Gastrocnemius medialis (tissue), 4 donors: ENCODE measurements at regions not wholly inside any gene's neighbourhood (a gene's known extent, or its start where the extent isn't known, plus 50 kb on each side); places are given as distances from the start of the nearest gene placed in this dataset.

Experiments used
- ATAC-seq, 2 donors: fragments of 150-250 bp; one replicate each; pipeline ENCODE4 v1.9.1; 2016
- DNase-seq, 2 donors: peaks; one replicate each; pipeline ENCODE4 v3.0.0-alpha.2; 2019
- H3K27ac ChIP-seq, 4 donors: fragments of 200-600 bp; sonication (generic); 1 replicate in 1 of 4; 2 replicates in 3 of 4; pipeline ENCODE4 v1.5.1; 2016 to 2018; ENCODE audit warnings: mild to moderate bottlenecking in 2 of 4, moderate library complexity in 1 of 4
- H3K27me3 ChIP-seq, 3 donors: fragments of 200-600 bp; sonication (generic) in 2 of 3; 1 replicate in 1 of 3; 2 replicates in 2 of 3; pipeline versions ENCODE4 v1.5.1 to v1.6.0; 2016 to 2019; ENCODE audit warnings: mild to moderate bottlenecking in 1 of 3, moderate library complexity in 1 of 3
- H3K36me3 ChIP-seq, 2 donors: fragments of 200-600 bp; sonication (generic) in 1 of 2; one replicate each; pipeline ENCODE4 v1.5.1; 2017 to 2018
- H3K4me1 ChIP-seq, 2 donors: fragments of 200-600 bp; sonication (generic) in 1 of 2; one replicate each; pipeline ENCODE4 v1.5.1; 2016 to 2017; ENCODE audit warnings: mild to moderate bottlenecking in 2 of 2
- H3K4me3 ChIP-seq, 4 donors: fragments of 200-600 bp; sonication (generic) in 3 of 4; 1 replicate in 1 of 4; 2 replicates in 3 of 4; pipeline ENCODE4 v1.5.1; 2016 to 2019; ENCODE audit warnings: mild to moderate bottlenecking in 2 of 4
- H3K9me3 ChIP-seq, 3 donors: fragments of 200-600 bp; sonication (generic) in 2 of 3; 1 replicate in 1 of 3; 2 replicates in 2 of 3; pipeline ENCODE4 v1.5.1; 2016 to 2019
- CTCF ChIP-seq, 5 experiments: fragments of 450-650 bp in 3 of 5; fragments of 200-600 bp in 2 of 5; sonication (generic) in 2 of 5; IDR thresholded peaks in 4 of 5; conservative IDR thresholded peaks in 1 of 5; 1 replicate in 4 of 5; 2 replicates in 1 of 5; pipeline ENCODE4 v1.5.1; 2016 to 2019; ENCODE audit warnings: antibody characterized with exemption in 5 of 5, mild to moderate bottlenecking in 3 of 5, moderate library complexity in 3 of 5
- POLR2A ChIP-seq, 2 donors: fragments of 450-650 bp; IDR thresholded peaks; one replicate each; pipeline ENCODE4 v1.6.1; 2017; ENCODE audit warnings: antibody characterized with exemption in 2 of 2, mild to moderate bottlenecking in 2 of 2, moderate library complexity in 2 of 2
- in situ Hi-C, 4 donors: fragments of 200-750 bp; cut with MboI; loops; one replicate each; pipeline versions ENCODE4 v1.15.0 to v1.8.0; 2017; ENCODE audit warnings: low sequenced_read_pairs in 4 of 4
- intact Hi-C: fragments of 100-400 bp; cut with DNase I; formaldehyde crosslinking; loops from one replicate; pipeline ENCODE4 v1.15.1; 2023; ENCODE audit warnings: low total_unique reads

DNA sequence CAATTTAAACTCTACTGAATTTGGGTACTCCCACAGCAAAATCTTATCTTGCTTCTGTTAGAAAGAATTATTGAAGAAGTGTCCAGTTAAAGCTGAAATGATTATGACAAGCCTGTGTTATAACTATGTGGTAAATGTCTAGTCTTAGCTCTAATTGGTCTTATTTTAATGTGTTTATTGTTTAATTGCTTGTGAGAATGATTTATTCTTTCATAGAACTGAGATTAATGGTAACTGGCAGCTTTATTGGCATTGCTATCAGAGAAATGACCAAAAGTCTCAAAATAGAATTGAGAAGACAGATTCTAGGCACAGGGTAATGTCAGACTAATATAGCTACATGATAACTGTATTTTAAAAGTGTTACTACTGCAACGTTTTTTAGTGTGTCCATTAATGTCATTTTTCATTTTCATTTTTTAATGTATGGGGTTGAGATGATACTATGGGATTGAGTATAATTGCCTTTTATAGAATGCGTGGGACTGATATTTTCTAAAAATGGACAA is 458.7 kb downstream of the AEBP2 start:
- Histone ChIP-seq H3K36me3 (no peaks in the 10 kb centered on the region), H3K4me1 (peaks cover 0 to 3% of the 10 kb centered on the region in 2 donors), H3K4me3 (no peak overlapping the region), H3K27ac (no peak overlapping the region), H3K9me3 (no peaks in the 10 kb centered on the region), H3K27me3 (no peaks in the 10 kb centered on the region)
- in situ Hi-C loops: no loop called here
- ATAC-seq (no peak), DNase-seq (no peak)
- no peak for TF ChIP-seq POLR2A (IDR thresholded peaks at IDR 0.05)
- no peak for TF ChIP-seq CTCF (IDR thresholded peaks at IDR 0.05 in 4 of 5, conservative IDR thresholded peaks at IDR 0.05 in 1 of 5)
- intact Hi-C loops: loop anchor here (5.0 kb wide), 1 partner anchor 199 kb away; no protein-coding TSS in a partner anchor

DNA sequence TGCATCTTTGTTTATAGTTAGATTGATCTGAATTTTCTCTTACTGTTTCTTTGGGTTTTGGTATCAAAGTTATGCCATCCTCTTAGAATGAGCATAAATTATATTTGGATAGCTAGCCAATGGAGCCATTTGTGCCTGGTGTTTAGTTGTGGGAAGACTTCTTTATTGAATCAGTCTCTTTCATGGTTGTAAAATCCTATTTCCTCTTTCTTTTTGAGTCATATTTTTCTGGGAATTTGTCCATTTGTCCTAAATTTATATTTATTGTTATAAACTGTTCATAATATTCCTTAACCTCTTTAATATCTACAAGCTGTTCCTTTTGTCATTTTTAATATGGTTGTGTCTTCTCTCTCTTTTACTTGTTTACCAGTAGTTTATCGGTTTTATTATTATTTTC is 462.5 kb downstream of the AEBP2 start:
- intact Hi-C loops (no loop called here), in situ Hi-C loops (loop anchor here in 2 of 4 donors (25.0 kb wide), 3 partner anchors 460 to 710 kb away; partner anchors contain the start of gene PDE3A (in 1 of the 2))
- no peak for ATAC-seq

DNA sequence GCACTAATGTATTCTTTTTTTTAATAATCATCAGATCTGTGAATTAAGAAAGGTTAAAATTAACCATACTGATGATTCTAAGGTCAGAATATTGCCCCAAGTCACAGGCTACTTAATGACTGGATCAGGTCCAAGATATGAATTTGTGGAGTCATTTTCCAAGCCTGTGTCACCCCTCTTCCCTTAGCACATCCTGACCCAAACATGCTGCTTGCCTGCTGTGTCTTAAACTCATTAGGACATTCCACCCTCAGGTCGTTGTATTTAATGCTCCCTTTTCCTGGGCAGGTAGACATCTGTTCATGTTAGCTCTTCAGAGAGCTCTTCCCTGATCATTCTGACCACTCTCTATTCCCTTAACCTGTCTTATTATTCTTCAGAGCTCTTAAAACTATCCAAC is 463.5 kb upstream of the PDE3A start:
- no peak for TF ChIP-seq CTCF (IDR thresholded peaks at IDR 0.05 in 4 of 5, conservative IDR thresholded peaks at IDR 0.05 in 1 of 5)
- no peak for TF ChIP-seq POLR2A (IDR thresholded peaks at IDR 0.05)
- Histone ChIP-seq H3K4me1 (no peaks in the 10 kb centered on the region), H3K9me3 (no peaks in the 10 kb centered on the region), H3K27ac (no peak overlapping the region), H3K4me3 (no peak overlapping the region), H3K36me3 (no peaks in the 10 kb centered on the region), H3K27me3 (no peaks in the 10 kb centered on the region)
- no peak for ATAC-seq
- intact Hi-C loops (no loop called here), in situ Hi-C loops (loop anchor here in 2 of 4 donors (25.0 kb wide), 3 partner anchors 457 to 707 kb away; partner anchors contain the start of gene PDE3A (in 1 of the 2))
- DNase-seq: no peak

More for the DNA sequence above, 462.5 kb downstream of the AEBP2 start:
- H3K27ac ChIP-seq: no peak overlapping the region
- H3K36me3 ChIP-seq: no peaks in the 10 kb centered on the region
- H3K4me1 ChIP-seq: peaks cover 0 to 3% of the 10 kb centered on the region in 2 donors
- H3K9me3 ChIP-seq: no peaks in the 10 kb centered on the region
- DNase-seq: no peak
- TF ChIP-seq CTCF (IDR thresholded peaks at IDR 0.05 in 4 of 5, conservative IDR thresholded peaks at IDR 0.05 in 1 of 5) (no peak), POLR2A (IDR thresholded peaks at IDR 0.05) (no peak)
- no peaks in the 10 kb centered on the region for H3K27me3 ChIP-seq
- no peak overlapping the region for H3K4me3 ChIP-seq

DNA sequence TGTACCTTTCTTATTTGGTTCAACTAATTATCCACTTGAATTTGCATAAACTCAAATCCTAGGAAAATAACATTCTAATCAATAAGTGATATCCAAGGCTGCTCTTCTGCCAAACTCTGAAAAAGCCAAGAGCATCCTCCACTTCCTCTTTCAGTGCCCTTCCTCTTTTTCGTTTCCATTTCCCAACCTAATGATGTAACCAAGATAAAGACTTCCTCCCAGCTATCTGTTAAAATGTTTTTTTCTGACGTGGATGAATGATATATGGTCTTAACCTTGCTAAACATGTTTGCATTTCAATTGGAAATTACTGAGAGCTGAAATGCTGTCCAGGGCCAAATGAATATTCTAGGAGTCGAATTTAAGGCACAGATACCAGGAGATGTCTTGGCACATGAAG is 459.5 kb upstream of the PDE3A start:
- no peaks in the 10 kb centered on the region for H3K4me1 ChIP-seq
- no peak for ATAC-seq
- DNase-seq: no peak
- no peak overlapping the region for H3K27ac ChIP-seq
- in situ Hi-C loops: loop anchor here in 2 of 4 donors (25.0 kb wide), 3 partner anchors 453 to 703 kb away; partner anchors contain the start of gene PDE3A (in 1 of the 2)
- H3K36me3 ChIP-seq: no peaks in the 10 kb centered on the region
- TF ChIP-seq POLR2A (IDR thresholded peaks at IDR 0.05) (no peak), CTCF (IDR thresholded peaks at IDR 0.05 in 4 of 5, conservative IDR thresholded peaks at IDR 0.05 in 1 of 5) (no peak)
- H3K4me3 ChIP-seq: no peak overlapping the region
- no peaks in the 10 kb centered on the region for H3K27me3 ChIP-seq
- H3K9me3 ChIP-seq: no peaks in the 10 kb centered on the region
- intact Hi-C loops: no loop called here

DNA sequence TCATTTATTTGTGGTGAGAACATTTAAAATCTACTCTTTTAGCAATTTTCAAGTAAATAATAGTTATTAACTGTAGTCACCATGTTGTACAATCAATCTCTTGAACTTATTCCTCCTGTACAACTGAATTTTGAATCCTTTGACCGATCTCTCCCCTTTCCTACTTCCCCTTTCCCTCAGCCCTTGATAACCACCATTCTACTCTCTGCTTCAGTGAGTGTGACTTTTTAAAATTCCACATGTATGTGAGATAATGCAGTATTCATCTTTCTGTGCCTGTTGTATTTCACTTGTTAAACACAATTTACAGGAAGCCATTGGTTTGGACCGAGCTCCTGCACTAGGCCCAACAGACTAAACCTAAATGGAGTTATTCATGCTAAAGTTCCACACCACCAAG is 458.9 kb upstream of the PDE3A start:
- no peak overlapping the region for H3K4me3 ChIP-seq
- no peaks in the 10 kb centered on the region for H3K9me3 ChIP-seq
- no peaks in the 10 kb centered on the region for H3K27me3 ChIP-seq
- no peaks in the 10 kb centered on the region for H3K4me1 ChIP-seq
- no peaks in the 10 kb centered on the region for H3K36me3 ChIP-seq
- DNase-seq (no peak), ATAC-seq (no peak)
- in situ Hi-C loops: loop anchor here in 2 of 4 donors (25.0 kb wide), 3 partner anchors 453 to 703 kb away; partner anchors contain the start of gene PDE3A (in 1 of the 2)
- TF ChIP-seq CTCF (IDR thresholded peaks at IDR 0.05 in 4 of 5, conservative IDR thresholded peaks at IDR 0.05 in 1 of 5) (no peak), POLR2A (IDR thresholded peaks at IDR 0.05) (no peak)
- H3K27ac ChIP-seq: no peak overlapping the region
- intact Hi-C loops: no loop called here
